DND-41 (cell line): ENCODE measurements at regions not wholly inside any gene's neighbourhood (a gene's known extent, or its start where the extent isn't known, plus 50 kb on each side); places are given as distances from the start of the nearest gene placed in this dataset.

Experiments used
- ATAC-seq: fragments of 200-7000 bp; cut with Tn5 transposase; 3 replicates; pipeline ENCODE4 v1.9.1; 2021; ENCODE audit warnings: low read depth; ENCODE audit not compliant: insufficient read depth
- DNase-seq: peaks from one replicate; pipeline ENCODE4 v3.0.0-alpha.2; 2020
- H2AFZ ChIP-seq: 2 replicates; pipeline ENCODE4 v1.6.0; 2012; ENCODE audit warnings: low read depth, low read length
- H3K27ac ChIP-seq: 2 replicates; pipeline ENCODE4 v1.5.1; 2012; ENCODE audit warnings: low read length, inconsistent platforms
- H3K27me3 ChIP-seq: fragments of 200-600 bp; sonication (generic); 2 replicates; pipeline ENCODE4 v1.6.0; 2012; ENCODE audit warnings: low read length, mild to moderate bottlenecking, inconsistent platforms; ENCODE audit not compliant: insufficient read depth, poor library complexity
- H3K36me3 ChIP-seq: 2 replicates; pipeline ENCODE4 v1.5.1; 2012; ENCODE audit warnings: low read length, inconsistent platforms; ENCODE audit not compliant: insufficient read depth
- H3K4me1 ChIP-seq: 2 replicates; pipeline ENCODE4 v1.5.1; 2012; ENCODE audit warnings: mild to moderate bottlenecking, low read length; ENCODE audit not compliant: insufficient read depth
- H3K4me2 ChIP-seq: 2 replicates; pipeline ENCODE4 v1.6.0; 2012; ENCODE audit warnings: mild to moderate bottlenecking, moderate library complexity, low read length, inconsistent platforms; ENCODE audit not compliant: insufficient read depth
- H3K4me3 ChIP-seq, 2 experiments: fragments of 200-600 bp in 1 of 2; shearing (Covaris generic) in 1 of 2; 2 replicates each; pipeline ENCODE4 v1.5.1; 2012 to 2016; ENCODE audit warnings: inconsistent platforms in 2 of 2, low read length in 2 of 2, mild to moderate bottlenecking in 2 of 2, low read depth in 1 of 2, moderate library complexity in 1 of 2
- H3K79me2 ChIP-seq: 2 replicates; pipeline ENCODE4 v1.6.0; 2012; ENCODE audit warnings: low read length, inconsistent platforms; ENCODE audit not compliant: insufficient read depth
- H3K9ac ChIP-seq: 2 replicates; pipeline ENCODE4 v1.6.0; 2012; ENCODE audit warnings: low read depth, mild to moderate bottlenecking, inconsistent platforms, low read length, moderate library complexity
- H3K9me3 ChIP-seq: 2 replicates; pipeline ENCODE4 v1.5.1; 2012; ENCODE audit warnings: low read length, moderate library complexity, mild to moderate bottlenecking, inconsistent platforms; ENCODE audit not compliant: insufficient read depth, severe bottlenecking
- H4K20me1 ChIP-seq: 2 replicates; pipeline ENCODE4 v1.6.0; 2012; ENCODE audit warnings: low read length; ENCODE audit not compliant: insufficient read depth
- EZH2 ChIP-seq: IDR thresholded peaks from 3 replicates; pipeline ENCODE4 v1.6.1; 2012; ENCODE audit warnings: borderline replicate concordance, low read depth, mild to moderate bottlenecking, moderate library complexity, low read length, inconsistent platforms; ENCODE audit not compliant: severe bottlenecking
- TF ChIP-seq, protein P1 (sequence below): IDR thresholded peaks from 2 replicates; pipeline ENCODE4 v1.5.1; 2012; ENCODE audit warnings: borderline replicate concordance, low read length, moderate library complexity, mild to moderate bottlenecking; ENCODE audit not compliant: poor library complexity, severe bottlenecking; ENCODE audit errors: extremely low read depth

DNA sequence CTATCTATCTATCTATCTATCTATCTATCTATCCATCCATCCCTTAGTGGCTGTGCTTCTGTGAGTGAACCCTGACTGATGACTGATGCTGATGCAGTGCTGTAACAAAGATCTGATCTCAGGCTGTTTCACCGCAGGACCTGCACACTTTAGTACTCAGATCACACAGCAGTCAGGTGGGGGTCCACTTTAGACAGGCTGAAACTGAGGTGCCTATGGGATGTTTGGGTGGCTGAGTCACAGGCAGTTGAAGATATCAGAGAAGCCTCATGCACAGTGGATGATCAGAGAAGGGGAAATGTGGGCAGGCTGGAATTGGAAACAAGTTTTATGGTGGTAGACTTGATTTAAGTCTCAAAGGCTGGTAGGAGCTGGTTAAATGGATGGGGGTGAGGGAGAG is 156.4 kb downstream of the INSIG2 start:
- no peak overlapping the region for H3K9ac ChIP-seq
- no peak for ATAC-seq
- H4K20me1 ChIP-seq = no peaks in the 10 kb centered on the region
- H3K4me3 ChIP-seq = no peak overlapping the region
- no peaks in the 10 kb centered on the region for H3K36me3 ChIP-seq
- no peak overlapping the region for H3K4me2 ChIP-seq
- H3K4me1 ChIP-seq = no peaks in the 10 kb centered on the region
- peaks cover 3% of the 10 kb centered on the region for H3K27me3 ChIP-seq
- no peaks in the 10 kb centered on the region for H3K9me3 ChIP-seq
- no peak overlapping the region for H3K27ac ChIP-seq
- no peak for TF ChIP-seq EZH2
- H2AFZ ChIP-seq = no peak overlapping the region
- no peak for DNase-seq
- H3K79me2 ChIP-seq = no peaks in the 10 kb centered on the region

DNA sequence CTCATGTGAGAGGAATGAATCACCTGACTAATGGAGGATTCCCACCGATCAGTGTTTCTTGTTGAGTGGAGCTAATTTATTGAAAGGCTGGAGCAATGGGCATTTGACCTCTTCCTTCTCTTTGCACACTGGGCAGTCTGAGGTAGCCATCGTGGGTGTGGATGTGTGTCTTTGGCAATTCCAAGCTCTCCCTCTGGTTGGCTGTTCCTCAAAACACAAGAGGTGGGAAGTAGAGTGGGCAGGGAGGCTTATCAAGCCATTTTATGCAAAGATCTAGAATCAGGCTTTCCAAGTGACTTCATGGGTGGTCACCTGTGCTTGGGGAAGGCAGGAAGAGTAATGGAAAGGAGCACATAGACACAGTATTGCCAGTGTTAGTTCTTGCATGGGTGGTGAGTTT is 154.8 kb downstream of the INSIG2 start:
- ATAC-seq = no peak
- no peaks in the 10 kb centered on the region for H3K79me2 ChIP-seq
- no peaks in the 10 kb centered on the region for H3K36me3 ChIP-seq
- H3K4me1 ChIP-seq = no peaks in the 10 kb centered on the region
- H2AFZ ChIP-seq = no peak overlapping the region
- H3K4me2 ChIP-seq = no peak overlapping the region
- TF ChIP-seq, protein P1, sequence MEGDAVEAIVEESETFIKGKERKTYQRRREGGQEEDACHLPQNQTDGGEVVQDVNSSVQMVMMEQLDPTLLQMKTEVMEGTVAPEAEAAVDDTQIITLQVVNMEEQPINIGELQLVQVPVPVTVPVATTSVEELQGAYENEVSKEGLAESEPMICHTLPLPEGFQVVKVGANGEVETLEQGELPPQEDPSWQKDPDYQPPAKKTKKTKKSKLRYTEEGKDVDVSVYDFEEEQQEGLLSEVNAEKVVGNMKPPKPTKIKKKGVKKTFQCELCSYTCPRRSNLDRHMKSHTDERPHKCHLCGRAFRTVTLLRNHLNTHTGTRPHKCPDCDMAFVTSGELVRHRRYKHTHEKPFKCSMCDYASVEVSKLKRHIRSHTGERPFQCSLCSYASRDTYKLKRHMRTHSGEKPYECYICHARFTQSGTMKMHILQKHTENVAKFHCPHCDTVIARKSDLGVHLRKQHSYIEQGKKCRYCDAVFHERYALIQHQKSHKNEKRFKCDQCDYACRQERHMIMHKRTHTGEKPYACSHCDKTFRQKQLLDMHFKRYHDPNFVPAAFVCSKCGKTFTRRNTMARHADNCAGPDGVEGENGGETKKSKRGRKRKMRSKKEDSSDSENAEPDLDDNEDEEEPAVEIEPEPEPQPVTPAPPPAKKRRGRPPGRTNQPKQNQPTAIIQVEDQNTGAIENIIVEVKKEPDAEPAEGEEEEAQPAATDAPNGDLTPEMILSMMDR = no peak
- TF ChIP-seq EZH2 = no peak
- no peak overlapping the region for H3K9ac ChIP-seq
- H3K4me3 ChIP-seq = no peak overlapping the region
- no peak for DNase-seq
- H3K27me3 ChIP-seq = peaks cover 3% of the 10 kb centered on the region
- no peak overlapping the region for H3K27ac ChIP-seq
- H4K20me1 ChIP-seq = no peaks in the 10 kb centered on the region
- no peaks in the 10 kb centered on the region for H3K9me3 ChIP-seq

DNA sequence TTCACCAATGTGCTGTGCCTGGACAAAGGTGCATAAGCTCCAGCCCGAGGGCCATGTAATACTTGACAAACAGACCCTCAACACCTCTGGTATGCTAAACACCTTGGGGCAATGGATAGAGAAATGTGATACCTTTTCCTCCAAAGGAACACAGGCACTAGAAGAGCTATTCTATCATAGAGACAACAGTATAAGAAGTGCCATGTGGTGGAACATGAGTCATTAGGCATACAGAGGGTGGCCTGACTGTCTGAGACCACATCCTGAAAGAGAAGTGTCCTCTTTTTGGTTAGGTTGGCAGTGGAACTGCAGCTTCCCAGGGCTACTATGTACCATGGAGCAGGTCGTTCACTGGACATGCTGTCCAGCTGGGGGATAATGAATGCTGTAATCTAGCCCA is 153.9 kb downstream of the INSIG2 start:
- no peak overlapping the region for H3K27ac ChIP-seq
- ATAC-seq = no peak
- no peaks in the 10 kb centered on the region for H3K36me3 ChIP-seq
- H3K9ac ChIP-seq = no peak overlapping the region
- H4K20me1 ChIP-seq = no peaks in the 10 kb centered on the region
- H3K4me2 ChIP-seq = no peak overlapping the region
- no peak for DNase-seq
- no peak overlapping the region for H3K4me3 ChIP-seq
- TF ChIP-seq EZH2 = no peak
- TF ChIP-seq, protein P1 = no peak
- no peaks in the 10 kb centered on the region for H3K9me3 ChIP-seq
- H3K27me3 ChIP-seq = no peaks in the 10 kb centered on the region
- H3K79me2 ChIP-seq = no peaks in the 10 kb centered on the region
- H2AFZ ChIP-seq = no peak overlapping the region
- H3K4me1 ChIP-seq = no peaks in the 10 kb centered on the region

DNA sequence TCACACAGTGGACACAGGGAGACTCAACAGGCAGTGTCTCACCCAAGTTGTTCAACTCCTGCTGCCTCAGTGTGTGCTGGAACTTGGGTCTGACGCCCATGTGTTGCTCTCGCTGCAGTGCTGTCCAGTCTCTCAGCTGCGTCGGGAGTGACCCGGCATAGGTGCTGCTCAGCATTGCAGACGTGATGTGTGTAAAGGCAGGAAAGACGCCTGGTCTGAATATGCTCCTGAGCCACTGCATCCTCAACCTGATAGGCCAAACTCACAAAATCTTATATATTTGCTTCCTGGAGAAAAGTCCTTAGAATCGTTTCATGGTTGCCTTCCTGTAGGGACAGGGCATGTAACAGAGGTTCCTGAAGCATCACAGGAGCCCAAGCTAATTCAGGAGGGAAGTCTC is 152.9 kb downstream of the INSIG2 start:
- Histone ChIP-seq H3K36me3 (no peaks in the 10 kb centered on the region), H2AFZ (no peak overlapping the region), H3K4me3 (no peak overlapping the region), H3K9me3 (no peaks in the 10 kb centered on the region), H3K27me3 (no peaks in the 10 kb centered on the region), H4K20me1 (no peaks in the 10 kb centered on the region), H3K79me2 (no peaks in the 10 kb centered on the region), H3K9ac (no peak overlapping the region), H3K4me2 (no peak overlapping the region), H3K4me1 (no peaks in the 10 kb centered on the region), H3K27ac (no peak overlapping the region)
- TF ChIP-seq, protein P1 = no peak
- no peak for TF ChIP-seq EZH2
- DNase-seq (no peak), ATAC-seq (no peak)
